ENCODE measurements at regions not wholly inside any gene's neighbourhood (a gene's known extent, or its start where the extent isn't known, plus 50 kb on each side); places are given as distances from the start of the nearest gene placed in this dataset.

- intact Hi-C loops (cut with micrococcal nuclease; ENCODE audit: unreplicated experiment): no loop called here
- H3K27ac ChIP-seq (ENCODE audit: low read depth, low read length, poor library complexity, severe bottlenecking): no peak overlapping the region
- DNase-seq (ENCODE audit: low spot score): peak; percentile 38
- ChIA-PET POLR2A (interaction anchor here (2.3 kb wide), 1 partner anchor 22 kb away, joined by 8 read pairs; no protein-coding TSS in a partner anchor), CTCF (ENCODE audit: unreplicated experiment) (interaction anchor here (0.5 kb wide), 1 partner anchor 1073 kb away, joined by 3 read pairs; no protein-coding TSS in a partner anchor)
- H3K36me3 ChIP-seq (ENCODE audit: insufficient read depth, low read length): no peaks in the 10 kb centered on the region
- H3K79me2 ChIP-seq (ENCODE audit: insufficient read depth, low read depth, low read length): no peaks in the 10 kb centered on the region
- H3K9me2 ChIP-seq (ENCODE audit: insufficient read depth, low read length): no peaks in the 10 kb centered on the region
- no peaks in the 10 kb centered on the region for H4K20me1 ChIP-seq (ENCODE audit: insufficient read depth, low read length)
- no TSS peak for BruUV-seq (replicated peaks)
- peak overlapping the region; percentile 44 for H3K4me2 ChIP-seq (ENCODE audit: low read length)
- TF ChIP-seq EZH2phosphoT487 (IDR thresholded peaks at IDR 0.05; ENCODE audit: borderline replicate concordance, low read depth, low read length) (no peak), CTCF (conservative IDR thresholded peaks at IDR 0.05; ENCODE audit: low read length) (no peak)
- no peaks in the 10 kb centered on the region for H3K9me3 ChIP-seq (ENCODE audit: low read length)
- H3K4me3 ChIP-seq (ENCODE audit: low read depth, low read length, poor library complexity, severe bottlenecking): peak overlapping the region; percentile 25
- peak overlapping the region; percentile 58 for H2AFZ ChIP-seq (ENCODE audit: low read length)
- H3K4me1 ChIP-seq (ENCODE audit: insufficient read depth, low read length, poor library complexity, severe bottlenecking): peaks cover 27% of the 10 kb centered on the region
Observed at GRCh38 chr15:70526221-70526973, 237.0 kb downstream of the UACA start.

- Histone ChIP-seq H3K4me2 (ENCODE audit: low read length) (no peak overlapping the region), H3K4me3 (ENCODE audit: low read depth, low read length, poor library complexity, severe bottlenecking) (no peak overlapping the region), H3K79me2 (ENCODE audit: insufficient read depth, low read depth, low read length) (no peaks in the 10 kb centered on the region), H2AFZ (ENCODE audit: low read length) (no peak overlapping the region), H3K9me2 (ENCODE audit: insufficient read depth, low read length) (no peaks in the 10 kb centered on the region), H3K4me1 (ENCODE audit: insufficient read depth, low read length, poor library complexity, severe bottlenecking) (peaks cover 27% of the 10 kb centered on the region), H3K9me3 (ENCODE audit: low read length) (no peaks in the 10 kb centered on the region), H3K27ac (ENCODE audit: low read depth, low read length, poor library complexity, severe bottlenecking) (no peak overlapping the region), H3K36me3 (ENCODE audit: insufficient read depth, low read length) (no peaks in the 10 kb centered on the region), H4K20me1 (ENCODE audit: insufficient read depth, low read length) (no peaks in the 10 kb centered on the region)
- intact Hi-C loops (cut with micrococcal nuclease; ENCODE audit: unreplicated experiment): no loop called here
- BruUV-seq (replicated peaks): no TSS peak
- CTCF ChIA-PET (ENCODE audit: unreplicated experiment): no interaction called here
- POLR2A ChIA-PET: no interaction called here
- DNase-seq (ENCODE audit: low spot score): no peak
- no peak for TF ChIP-seq CTCF (conservative IDR thresholded peaks at IDR 0.05; ENCODE audit: low read length)
- no peak for TF ChIP-seq EZH2phosphoT487 (IDR thresholded peaks at IDR 0.05; ENCODE audit: borderline replicate concordance, low read depth, low read length)
Observed at GRCh38 chr15:70525551-70525950, 237.8 kb downstream of the UACA start.

- Histone ChIP-seq H2AFZ (ENCODE audit: low read length) (no peak overlapping the region), H3K36me3 (ENCODE audit: insufficient read depth, low read length) (no peaks in the 10 kb centered on the region), H3K9me2 (ENCODE audit: insufficient read depth, low read length) (no peaks in the 10 kb centered on the region), H3K79me2 (ENCODE audit: insufficient read depth, low read depth, low read length) (no peaks in the 10 kb centered on the region), H4K20me1 (ENCODE audit: insufficient read depth, low read length) (no peaks in the 10 kb centered on the region), H3K4me2 (ENCODE audit: low read length) (no peak overlapping the region), H3K9me3 (ENCODE audit: low read length) (no peaks in the 10 kb centered on the region), H3K4me3 (ENCODE audit: low read depth, low read length, poor library complexity, severe bottlenecking) (no peak overlapping the region), H3K27ac (ENCODE audit: low read depth, low read length, poor library complexity, severe bottlenecking) (no peak overlapping the region), H3K4me1 (ENCODE audit: insufficient read depth, low read length, poor library complexity, severe bottlenecking) (peaks cover 27% of the 10 kb centered on the region)
- BruUV-seq (replicated peaks): no TSS peak
- DNase-seq (ENCODE audit: low spot score): no peak
- ChIA-PET CTCF (ENCODE audit: unreplicated experiment) (no interaction called here), POLR2A (no interaction called here)
- intact Hi-C loops (cut with micrococcal nuclease; ENCODE audit: unreplicated experiment): no loop called here
- TF ChIP-seq EZH2phosphoT487 (IDR thresholded peaks at IDR 0.05; ENCODE audit: borderline replicate concordance, low read depth, low read length): no peak
- TF ChIP-seq CTCF (conservative IDR thresholded peaks at IDR 0.05; ENCODE audit: low read length): no peak
Observed at GRCh38 chr15:70524470-70524869, 238.9 kb downstream of the UACA start.

Measured in OCI-LY7 (cell line).